ENCODE measurements at regions not wholly inside any gene's neighbourhood (a gene's known extent, or its start where the extent isn't known, plus 50 kb on each side); places are given as distances from the start of the nearest gene placed in this dataset.
"Not testable (repeated sequence)": the region's sequence is repeated elsewhere in the genome, so short reads cannot be mapped to it uniquely, and the experiment has no call there.

GRCh38 chr4:3986412-3986811 is 220.2 kb downstream of the ADRA2C start:
- dilution Hi-C loops (cut with MboI; ENCODE audit: extremely low pct_ligation_motif_present, low sequenced_read_pairs); FAIRE-seq; H3K27ac ChIP-seq (ENCODE audit: control insufficient read depth, insufficient read depth, low read length); H3K9ac ChIP-seq (ENCODE audit: control insufficient read depth, extremely low read depth, insufficient read depth, low read length); H3K36me3 ChIP-seq (ENCODE audit: control insufficient read depth in 2 of 2, extremely low read depth in 1 of 2, insufficient read depth in 2 of 2, low read length in 2 of 2); H2AFZ ChIP-seq (ENCODE audit: control insufficient read depth, low read length); H3K9me1 ChIP-seq (ENCODE audit: control insufficient read depth, extremely low read depth, insufficient read depth, low read length); H4K20me1 ChIP-seq (ENCODE audit: control insufficient read depth, extremely low read depth, insufficient read depth, low read length); H3K4me3 ChIP-seq (ENCODE audit: control insufficient read depth in 2 of 3, extremely low read depth in 1 of 3, insufficient read depth in 2 of 3, low read depth in 1 of 3, low read length in 3 of 3); H3K9me3 ChIP-seq (ENCODE audit: control insufficient read depth, low read depth, low read length); H3K79me2 ChIP-seq (ENCODE audit: control insufficient read depth, insufficient read depth, low read length); DNase-seq (ENCODE audit: low read depth, low spot score); H3K27me3 ChIP-seq (ENCODE audit: control insufficient read depth, extremely low read depth, insufficient read depth, low read length); H3K4me2 ChIP-seq (ENCODE audit: control insufficient read depth, extremely low read depth, insufficient read depth, low read depth, low read length); H3K4me1 ChIP-seq (ENCODE audit: control insufficient read depth, extremely low read depth, insufficient read depth, low read length): not testable (repeated sequence)

- H3K4me1 ChIP-seq (ENCODE audit: control insufficient read depth, extremely low read depth, insufficient read depth, low read length); H3K4me2 ChIP-seq (ENCODE audit: control insufficient read depth, extremely low read depth, insufficient read depth, low read depth, low read length); H4K20me1 ChIP-seq (ENCODE audit: control insufficient read depth, extremely low read depth, insufficient read depth, low read length); H3K4me3 ChIP-seq (ENCODE audit: control insufficient read depth in 2 of 3, extremely low read depth in 1 of 3, insufficient read depth in 2 of 3, low read depth in 1 of 3, low read length in 3 of 3); H3K27me3 ChIP-seq (ENCODE audit: control insufficient read depth, extremely low read depth, insufficient read depth, low read length); dilution Hi-C loops (cut with MboI; ENCODE audit: extremely low pct_ligation_motif_present, low sequenced_read_pairs); H2AFZ ChIP-seq (ENCODE audit: control insufficient read depth, low read length); H3K27ac ChIP-seq (ENCODE audit: control insufficient read depth, insufficient read depth, low read length); H3K9ac ChIP-seq (ENCODE audit: control insufficient read depth, extremely low read depth, insufficient read depth, low read length); H3K9me3 ChIP-seq (ENCODE audit: control insufficient read depth, low read depth, low read length); DNase-seq (ENCODE audit: low read depth, low spot score); H3K79me2 ChIP-seq (ENCODE audit: control insufficient read depth, insufficient read depth, low read length); H3K36me3 ChIP-seq (ENCODE audit: control insufficient read depth in 2 of 2, extremely low read depth in 1 of 2, insufficient read depth in 2 of 2, low read length in 2 of 2); H3K9me1 ChIP-seq (ENCODE audit: control insufficient read depth, extremely low read depth, insufficient read depth, low read length); FAIRE-seq: not testable (repeated sequence)
Measured at GRCh38 chr4:3997386-3997785, 229.3 kb downstream of the OTOP1 start.

DNA sequence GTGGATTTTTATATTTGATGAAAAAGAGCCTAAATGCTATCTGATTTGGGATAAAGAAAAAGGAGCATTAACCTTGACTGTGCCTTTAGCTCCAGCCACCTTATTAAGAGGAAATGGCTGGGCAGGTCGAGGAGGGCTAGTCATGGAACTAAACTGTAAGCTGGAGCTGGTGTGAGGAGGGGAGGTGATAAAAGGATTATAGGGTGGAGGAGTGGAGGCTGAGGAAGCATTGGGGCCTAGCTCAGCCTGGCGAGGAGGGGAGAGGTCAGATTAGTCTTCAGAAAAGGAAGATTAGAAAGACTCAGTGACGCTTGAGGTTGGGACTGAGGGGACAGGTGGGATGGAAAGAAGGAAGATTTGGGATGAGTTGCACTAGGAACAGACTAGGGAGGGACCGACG is 222.7 kb downstream of the OTOP1 start:
- H3K9ac ChIP-seq (ENCODE audit: control insufficient read depth, extremely low read depth, insufficient read depth, low read length); dilution Hi-C loops (cut with MboI; ENCODE audit: extremely low pct_ligation_motif_present, low sequenced_read_pairs); H3K4me2 ChIP-seq (ENCODE audit: control insufficient read depth, extremely low read depth, insufficient read depth, low read depth, low read length); H3K79me2 ChIP-seq (ENCODE audit: control insufficient read depth, insufficient read depth, low read length); H3K4me1 ChIP-seq (ENCODE audit: control insufficient read depth, extremely low read depth, insufficient read depth, low read length); DNase-seq (ENCODE audit: low read depth, low spot score); H3K36me3 ChIP-seq (ENCODE audit: control insufficient read depth in 2 of 2, extremely low read depth in 1 of 2, insufficient read depth in 2 of 2, low read length in 2 of 2); H4K20me1 ChIP-seq (ENCODE audit: control insufficient read depth, extremely low read depth, insufficient read depth, low read length); FAIRE-seq; H3K9me1 ChIP-seq (ENCODE audit: control insufficient read depth, extremely low read depth, insufficient read depth, low read length); H2AFZ ChIP-seq (ENCODE audit: control insufficient read depth, low read length); H3K9me3 ChIP-seq (ENCODE audit: control insufficient read depth, low read depth, low read length); H3K4me3 ChIP-seq (ENCODE audit: control insufficient read depth in 2 of 3, extremely low read depth in 1 of 3, insufficient read depth in 2 of 3, low read depth in 1 of 3, low read length in 3 of 3); H3K27me3 ChIP-seq (ENCODE audit: control insufficient read depth, extremely low read depth, insufficient read depth, low read length); H3K27ac ChIP-seq (ENCODE audit: control insufficient read depth, insufficient read depth, low read length): not testable (repeated sequence)

DNA sequence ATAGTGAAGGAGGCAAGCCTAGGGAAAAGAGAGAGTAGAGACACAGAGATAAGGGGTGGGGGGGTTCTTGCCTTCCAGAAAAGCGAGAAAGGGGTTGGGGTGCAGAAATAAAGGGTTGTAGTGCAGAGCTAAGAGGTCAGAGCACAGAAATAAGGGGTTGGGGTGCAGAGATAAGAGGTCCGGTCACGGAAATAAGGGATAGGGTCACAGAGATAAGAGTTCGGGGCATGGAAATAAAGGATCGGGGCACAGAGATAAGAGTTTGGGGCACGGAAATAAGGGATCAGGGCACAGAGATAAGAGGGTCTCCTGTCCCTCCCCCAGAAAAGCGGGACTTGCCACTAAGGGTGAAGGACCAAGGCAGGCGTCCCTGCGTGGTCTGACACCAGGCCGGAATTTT is 222.0 kb downstream of the OTOP1 start:
- H3K79me2 ChIP-seq (ENCODE audit: control insufficient read depth, insufficient read depth, low read length); H3K4me3 ChIP-seq (ENCODE audit: control insufficient read depth in 2 of 3, extremely low read depth in 1 of 3, insufficient read depth in 2 of 3, low read depth in 1 of 3, low read length in 3 of 3); dilution Hi-C loops (cut with MboI; ENCODE audit: extremely low pct_ligation_motif_present, low sequenced_read_pairs); H3K36me3 ChIP-seq (ENCODE audit: control insufficient read depth in 2 of 2, extremely low read depth in 1 of 2, insufficient read depth in 2 of 2, low read length in 2 of 2); H3K27me3 ChIP-seq (ENCODE audit: control insufficient read depth, extremely low read depth, insufficient read depth, low read length); H2AFZ ChIP-seq (ENCODE audit: control insufficient read depth, low read length); H3K4me2 ChIP-seq (ENCODE audit: control insufficient read depth, extremely low read depth, insufficient read depth, low read depth, low read length); H3K9me3 ChIP-seq (ENCODE audit: control insufficient read depth, low read depth, low read length); H3K9me1 ChIP-seq (ENCODE audit: control insufficient read depth, extremely low read depth, insufficient read depth, low read length); FAIRE-seq; DNase-seq (ENCODE audit: low read depth, low spot score); H4K20me1 ChIP-seq (ENCODE audit: control insufficient read depth, extremely low read depth, insufficient read depth, low read length); H3K27ac ChIP-seq (ENCODE audit: control insufficient read depth, insufficient read depth, low read length); H3K9ac ChIP-seq (ENCODE audit: control insufficient read depth, extremely low read depth, insufficient read depth, low read length); H3K4me1 ChIP-seq (ENCODE audit: control insufficient read depth, extremely low read depth, insufficient read depth, low read length): not testable (repeated sequence)

DNA sequence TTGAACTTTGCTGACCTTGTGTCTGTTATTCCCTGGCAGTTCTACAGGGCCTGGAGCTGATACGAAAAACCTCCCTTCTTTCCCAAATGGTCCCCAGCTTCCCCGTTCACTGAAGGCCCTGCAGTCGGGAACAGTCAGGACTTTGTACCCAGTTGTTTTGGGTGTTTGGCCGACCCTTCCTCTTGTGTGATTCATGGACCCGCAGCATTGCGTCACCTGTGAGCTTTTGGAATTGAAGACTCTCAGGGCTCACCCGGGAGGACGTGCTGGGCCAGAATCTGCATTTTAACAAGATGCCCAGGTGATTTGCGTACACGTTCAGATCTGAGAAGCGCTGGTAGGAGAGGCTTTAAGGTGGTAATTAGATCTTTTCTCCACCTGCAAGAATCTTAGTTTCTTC is 220.4 kb downstream of the OTOP1 start:
- H3K9me1 ChIP-seq (ENCODE audit: control insufficient read depth, extremely low read depth, insufficient read depth, low read length); H3K9ac ChIP-seq (ENCODE audit: control insufficient read depth, extremely low read depth, insufficient read depth, low read length); H3K79me2 ChIP-seq (ENCODE audit: control insufficient read depth, insufficient read depth, low read length); H3K4me2 ChIP-seq (ENCODE audit: control insufficient read depth, extremely low read depth, insufficient read depth, low read depth, low read length); H4K20me1 ChIP-seq (ENCODE audit: control insufficient read depth, extremely low read depth, insufficient read depth, low read length); H3K27me3 ChIP-seq (ENCODE audit: control insufficient read depth, extremely low read depth, insufficient read depth, low read length); H3K36me3 ChIP-seq (ENCODE audit: control insufficient read depth in 2 of 2, extremely low read depth in 1 of 2, insufficient read depth in 2 of 2, low read length in 2 of 2); dilution Hi-C loops (cut with MboI; ENCODE audit: extremely low pct_ligation_motif_present, low sequenced_read_pairs); H3K4me3 ChIP-seq (ENCODE audit: control insufficient read depth in 2 of 3, extremely low read depth in 1 of 3, insufficient read depth in 2 of 3, low read depth in 1 of 3, low read length in 3 of 3); H3K9me3 ChIP-seq (ENCODE audit: control insufficient read depth, low read depth, low read length); H3K27ac ChIP-seq (ENCODE audit: control insufficient read depth, insufficient read depth, low read length); DNase-seq (ENCODE audit: low read depth, low spot score); H3K4me1 ChIP-seq (ENCODE audit: control insufficient read depth, extremely low read depth, insufficient read depth, low read length); FAIRE-seq; H2AFZ ChIP-seq (ENCODE audit: control insufficient read depth, low read length): not testable (repeated sequence)
